HepG2 (cell line): ENCODE measurements at regions not wholly inside any gene's neighbourhood (a gene's known extent, or its start where the extent isn't known, plus 50 kb on each side); places are given as distances from the start of the nearest gene placed in this dataset.

ENCODE experiments used
- ATAC-seq: fragments of 200-7000 bp; cut with Tn5 transposase; 3 replicates; pipeline ENCODE4 v1.9.1; 2020; ENCODE audit warnings: mild to moderate bottlenecking, moderate library complexity
- BruUV-seq: library from RNA; stranded (reverse); fragments of 400-500 nt; replicated peaks from 2 replicates; lab custom pipeline; 2021; lab: Mats Ljungman, UMichigan
- CTCF ChIA-PET: fragments of 300-600 bp; formaldehyde crosslinking; extraction: SDS; loops from one replicate; lab custom pipeline; 2021; ENCODE audit warnings: low total read pairs, inconsistent platforms, low intra/inter-chr PET ratio; lab: Yijun Ruan, JAX
- POLR2A ChIA-PET: fragments of 350-600 bp; sonication (Branson Sonifier 250); formaldehyde crosslinking; loops from one replicate; lab custom pipeline; 2020; ENCODE audit warnings: antibody characterized with exemption, inconsistent platforms; lab: Yijun Ruan, JAX
- DNase-seq: peaks from one replicate; pipeline ENCODE4 v3.0.0-alpha.2; 2015; ENCODE audit warnings: low spot score
- FAIRE-seq: peaks from 3 replicates; lab custom pipeline; 2011; peaks lifted over from hg19 to GRCh38; lab: Jason Lieb, UNC
- H2AFZ ChIP-seq: one replicate; pipeline ENCODE4 v1.6.1; 2011; ENCODE audit warnings: low read length, inconsistent platforms
- H3K27ac ChIP-seq: fragments of 300-600 bp; 3 replicates; pipeline ENCODE4 v1.8.0; 2011; ENCODE audit warnings: mixed run types, mild to moderate bottlenecking, mixed read lengths, low read length, inconsistent platforms; ENCODE audit not compliant: insufficient read depth; ENCODE audit errors: extremely low read length
- H3K27me3 ChIP-seq, 2 experiments: fragments of 200-600 bp in 1 of 2; 2 replicates in 1 of 2; 3 replicates in 1 of 2; pipeline versions ENCODE4 v1.6.0 to v1.8.0; 2011; ENCODE audit warnings: low read length in 2 of 2, mild to moderate bottlenecking in 2 of 2, moderate library complexity in 2 of 2, inconsistent platforms in 1 of 2; ENCODE audit not compliant: insufficient read depth in 2 of 2, control insufficient read depth in 1 of 2
- H3K36me3 ChIP-seq, 2 experiments: fragments of 200-600 bp in 1 of 2; replicated peaks in 1 of 2; 2 replicates in 1 of 2; 3 replicates in 1 of 2; pipeline versions ENCODE4 v1.5.1 to v1.8.0; 2011; ENCODE audit warnings: low read length in 2 of 2, inconsistent platforms in 1 of 2; ENCODE audit not compliant: insufficient read depth in 2 of 2, control insufficient read depth in 1 of 2
- H3K4me1 ChIP-seq: 2 replicates; pipeline ENCODE4 v1.5.1; 2012; ENCODE audit warnings: low read length, inconsistent platforms; ENCODE audit not compliant: insufficient read depth
- H3K4me2 ChIP-seq: 2 replicates; pipeline ENCODE4 v1.6.0; 2011; ENCODE audit warnings: low read depth, low read length, inconsistent platforms
- H3K4me3 ChIP-seq, 3 experiments: fragments of 200-600 bp in 1 of 3; sonication (generic), shearing (Covaris generic) in 1 of 3; replicated peaks in 1 of 3; 2 replicates each; pipeline ENCODE4 v1.5.1; 2011 to 2016; ENCODE audit warnings: low read length in 3 of 3, inconsistent platforms in 2 of 3, low read depth in 2 of 3, mild to moderate bottlenecking in 2 of 3, control low read depth in 1 of 3, mixed read lengths in 1 of 3; ENCODE audit not compliant: insufficient read depth in 1 of 3
- H3K79me2 ChIP-seq: one replicate; pipeline ENCODE4 v1.6.1; 2011; ENCODE audit warnings: low read length, inconsistent platforms; ENCODE audit not compliant: insufficient read depth
- H3K9ac ChIP-seq: 2 replicates; pipeline ENCODE4 v1.6.0; 2011; ENCODE audit warnings: mild to moderate bottlenecking, low read depth, low read length, inconsistent platforms; ENCODE audit not compliant: insufficient read depth
- H3K9me3 ChIP-seq: 2 replicates; pipeline ENCODE4 v1.5.1; 2012; ENCODE audit warnings: mild to moderate bottlenecking, low read length
- H4K20me1 ChIP-seq: 2 replicates; pipeline ENCODE4 v1.6.0; 2011; ENCODE audit warnings: inconsistent platforms, mild to moderate bottlenecking, low read length, moderate library complexity; ENCODE audit not compliant: insufficient read depth
- ATAD3A ChIP-seq: sonication (generic); formaldehyde crosslinking; IDR thresholded peaks from 2 replicates; pipeline ENCODE4 v1.4.0; 2020; ENCODE audit warnings: missing genetic modification reagents
- ATF7 ChIP-seq, 2 experiments: fragments of 450-650 bp in 1 of 2; sonication (generic) in 1 of 2; formaldehyde crosslinking in 1 of 2; IDR thresholded peaks; 2 replicates each; pipeline versions ENCODE4 v1.4.0 to v1.6.1; 2016 to 2020; ENCODE audit warnings: antibody characterized with exemption in 1 of 2, mild to moderate bottlenecking in 1 of 2, missing genetic modification reagents in 1 of 2
- CAMTA2 ChIP-seq: sonication (generic); formaldehyde crosslinking; IDR thresholded peaks from 2 replicates; pipeline ENCODE4 v1.4.0; 2020; ENCODE audit warnings: mild to moderate bottlenecking, missing genetic modification reagents, borderline replicate concordance
- GTF2F1 ChIP-seq: fragments of 150-350 bp; IDR thresholded peaks from 2 replicates; pipeline ENCODE4 v1.6.1; 2014; ENCODE audit warnings: low read length
- KAT2B ChIP-seq: fragments of 150-350 bp; IDR thresholded peaks from 2 replicates; pipeline ENCODE4 v1.6.1; 2014; ENCODE audit warnings: low read depth, low read length, borderline replicate concordance
- KMT2B ChIP-seq: IDR thresholded peaks from 2 replicates; pipeline ENCODE4 v1.6.1; 2016; ENCODE audit warnings: missing genetic modification reagents, missing compliant biosample characterization
- MED8 ChIP-seq: sonication (generic); formaldehyde crosslinking; IDR thresholded peaks from 2 replicates; pipeline ENCODE4 v1.8.1; 2023; ENCODE audit warnings: mild to moderate bottlenecking, missing genetic modification reagents; ENCODE audit not compliant: insufficient replicate concordance
- NCOR1 ChIP-seq: fragments of 200-600 bp; sonication (generic); IDR thresholded peaks from 2 replicates; pipeline ENCODE4 v1.7.0; 2017; ENCODE audit warnings: antibody characterized with exemption, low read length, borderline replicate concordance
- NR2F2 ChIP-seq: IDR thresholded peaks from 2 replicates; pipeline ENCODE4 v1.6.1; 2012; ENCODE audit warnings: low read depth, inconsistent platforms, borderline replicate concordance
- SAP130 ChIP-seq: IDR thresholded peaks from 2 replicates; pipeline ENCODE4 v1.6.1; 2016; ENCODE audit warnings: low read depth
- SMAD1 ChIP-seq: sonication (generic); formaldehyde crosslinking; IDR thresholded peaks from 2 replicates; pipeline ENCODE4 v1.4.0; 2020; ENCODE audit warnings: missing genetic modification reagents, low read depth, mild to moderate bottlenecking, borderline replicate concordance
- TCF12 ChIP-seq, 2 experiments: fragments of 450-650 bp in 1 of 2; sonication (generic) in 1 of 2; formaldehyde crosslinking in 1 of 2; IDR thresholded peaks; 2 replicates each; pipeline versions ENCODE4 v1.6.1 to v1.8.0; 2017 to 2022; ENCODE audit warnings: antibody characterized with exemption in 1 of 2, mild to moderate bottlenecking in 1 of 2, missing genetic modification reagents in 1 of 2, moderate library complexity in 1 of 2
- ZBTB44 ChIP-seq: sonication (generic); formaldehyde crosslinking; IDR thresholded peaks from 2 replicates; pipeline ENCODE4 v1.4.0; 2020; ENCODE audit warnings: missing genetic modification reagents
- ZFAT ChIP-seq: sonication (generic); formaldehyde crosslinking; conservative IDR thresholded peaks from 2 replicates; pipeline ENCODE4 v1.8.1; 2023; ENCODE audit warnings: missing genetic modification reagents, inconsistent platforms
- ZNF143 ChIP-seq: sonication (generic); formaldehyde crosslinking; IDR thresholded peaks from 2 replicates; pipeline ENCODE4 v1.4.0; 2020; ENCODE audit warnings: missing genetic modification reagents
- ZNF343 ChIP-seq: sonication (generic); formaldehyde crosslinking; IDR thresholded peaks from 2 replicates; pipeline ENCODE4 v1.4.0; 2020; ENCODE audit warnings: mild to moderate bottlenecking, missing genetic modification reagents
- ZNF567 ChIP-seq: sonication (generic); formaldehyde crosslinking; IDR thresholded peaks from 2 replicates; pipeline ENCODE4 v1.8.1; 2023; ENCODE audit warnings: mild to moderate bottlenecking, missing genetic modification reagents, borderline replicate concordance
- ZNF644 ChIP-seq: IDR thresholded peaks from 2 replicates; pipeline ENCODE4 v1.6.1; 2016; ENCODE audit warnings: low read depth
- WGBS: methylation state at CpG from one replicate; pipeline ENCODE4 v1.1.6; 2017; ENCODE audit warnings: low lambda C conversion rate; 5-methylcytosine and 5-hydroxymethylcytosine counted together
- in situ Hi-C: cut with HindIII; loops from 2 replicates; pipeline ENCODE4 v1.10.0; 2017; ENCODE audit warnings: low pct_unique_long_range_greater_than_20kb; ENCODE audit not compliant: extremely low pct_ligation_motif_present
- intact Hi-C: fragments of 100-400 bp; cut with micrococcal nuclease; formaldehyde crosslinking; loops from one replicate; pipeline ENCODE4 v1.10.0; 2022; ENCODE audit not compliant: unreplicated experiment
- TF ChIP-seq, protein P1 (sequence below): sonication (generic); formaldehyde crosslinking; IDR thresholded peaks from 2 replicates; pipeline ENCODE4 v1.8.0; 2022; ENCODE audit warnings: missing genetic modification reagents, mild to moderate bottlenecking, moderate library complexity, borderline replicate concordance
- TF ChIP-seq, protein P2 (sequence below): fragments of 450-650 bp; IDR thresholded peaks from 2 replicates; pipeline ENCODE4 v1.6.1; 2017

DNA sequence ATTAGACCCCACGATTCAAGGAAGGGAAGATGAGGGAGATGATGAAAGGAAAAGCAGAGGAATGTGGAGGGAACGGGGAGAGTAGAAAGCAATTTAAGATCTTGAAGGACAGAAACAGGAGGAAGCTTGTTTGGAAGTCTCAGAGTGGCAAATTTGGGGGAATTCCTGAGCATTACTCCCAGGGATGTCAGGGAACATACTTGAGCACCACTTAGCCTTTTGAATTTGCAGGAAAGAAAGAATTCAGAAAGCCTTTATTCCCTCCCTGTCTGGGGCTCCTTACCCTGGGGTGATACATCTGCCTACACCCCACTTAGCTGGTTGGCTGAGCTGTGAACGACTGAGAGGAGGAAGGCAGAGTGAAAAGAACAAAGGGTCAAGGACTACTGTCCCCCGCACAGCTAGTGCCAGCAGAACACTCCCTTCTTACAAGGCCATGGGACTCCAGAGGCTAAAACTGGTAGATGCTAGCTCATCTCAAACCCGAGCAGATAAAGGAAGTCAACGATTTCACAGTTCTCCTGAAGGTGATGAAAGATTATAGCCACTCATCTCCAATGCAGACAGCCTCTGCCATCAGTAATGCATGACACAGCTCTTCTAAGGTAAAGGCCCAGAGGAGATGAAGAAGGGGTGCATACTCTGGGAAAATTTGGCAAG lies 84.0 kb upstream of the AKIP1 start (continued):
- TF ChIP-seq ZNF644 (CRISPR knock-in tag) (no peak), NR2F2 (no peak), GTF2F1 (no peak)
- TF ChIP-seq, all 625 proteins: peak for 0

DNA sequence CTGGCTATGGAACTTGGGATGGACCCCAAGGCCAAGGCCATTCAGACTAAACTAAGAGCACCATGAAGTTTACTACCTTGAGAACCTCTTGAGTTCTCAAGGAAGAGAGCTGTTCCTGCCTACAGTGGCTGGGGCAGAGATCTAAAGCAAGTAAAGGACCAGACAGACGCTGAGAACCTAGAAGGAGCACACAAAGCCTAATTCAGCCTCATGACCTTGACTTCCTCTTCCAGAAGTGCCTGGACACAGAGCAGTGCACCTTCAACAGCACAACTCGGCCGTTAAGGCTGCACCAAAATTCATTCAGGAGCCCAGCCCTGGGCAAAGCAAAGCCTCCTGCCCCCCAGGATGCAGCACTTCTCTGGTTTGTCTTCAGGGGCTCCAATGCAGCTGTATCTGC lies 82.9 kb upstream of the AKIP1 start:
- Histone ChIP-seq H3K9me3 (no peaks in the 10 kb centered on the region), H3K27ac (no peak overlapping the region), H3K79me2 (no peaks in the 10 kb centered on the region), H4K20me1 (no peaks in the 10 kb centered on the region), H3K4me1 (peaks cover 22% of the 10 kb centered on the region), H3K27me3 (peaks cover 1 to 3% of the 10 kb centered on the region in 2 experiments; a peak in 2 of 5 replicates), H3K36me3 (no peaks in the 10 kb centered on the region), H2AFZ (no peak overlapping the region), H3K9ac (no peak overlapping the region), H3K4me3 (no peak overlapping the region), H3K4me2 (no peak overlapping the region)
- ChIA-PET POLR2A (no interaction called here), CTCF (no interaction called here)
- no peak for ATAC-seq
- BruUV-seq = no TSS peak
- in situ Hi-C loops = no loop called here
- DNase-seq = no peak
- no peak for FAIRE-seq
- WGBS = 20% methylated on average over 1 of the region's 3 CpGs
- intact Hi-C loops = no loop called here
- TF ChIP-seq ZBTB44 (no peak), KMT2B (CRISPR knock-in tag) (no peak), ZNF143 (CRISPR knock-in tag) (no peak), MED8 (CRISPR knock-in tag) (no peak), ZNF343 (no peak), SMAD1 (CRISPR knock-in tag) (no peak), ATAD3A (CRISPR knock-in tag) (no peak), ZNF567 (CRISPR knock-in tag) (no peak), KAT2B (no peak), NCOR1 (no peak), ZFAT (no peak), CAMTA2 (CRISPR knock-in tag) (no peak), SAP130 (CRISPR knock-in tag) (no peak), ATF7 (IDR thresholded peaks at IDR 0.05) (no peak), ATF7 (CRISPR knock-in tag; IDR thresholded peaks at IDR 0.05) (no peak), TCF12 (IDR thresholded peaks at IDR 0.05) (no peak), TCF12 (CRISPR knock-in tag; IDR thresholded peaks at IDR 0.05) (no peak)
- TF ChIP-seq, protein P1, sequence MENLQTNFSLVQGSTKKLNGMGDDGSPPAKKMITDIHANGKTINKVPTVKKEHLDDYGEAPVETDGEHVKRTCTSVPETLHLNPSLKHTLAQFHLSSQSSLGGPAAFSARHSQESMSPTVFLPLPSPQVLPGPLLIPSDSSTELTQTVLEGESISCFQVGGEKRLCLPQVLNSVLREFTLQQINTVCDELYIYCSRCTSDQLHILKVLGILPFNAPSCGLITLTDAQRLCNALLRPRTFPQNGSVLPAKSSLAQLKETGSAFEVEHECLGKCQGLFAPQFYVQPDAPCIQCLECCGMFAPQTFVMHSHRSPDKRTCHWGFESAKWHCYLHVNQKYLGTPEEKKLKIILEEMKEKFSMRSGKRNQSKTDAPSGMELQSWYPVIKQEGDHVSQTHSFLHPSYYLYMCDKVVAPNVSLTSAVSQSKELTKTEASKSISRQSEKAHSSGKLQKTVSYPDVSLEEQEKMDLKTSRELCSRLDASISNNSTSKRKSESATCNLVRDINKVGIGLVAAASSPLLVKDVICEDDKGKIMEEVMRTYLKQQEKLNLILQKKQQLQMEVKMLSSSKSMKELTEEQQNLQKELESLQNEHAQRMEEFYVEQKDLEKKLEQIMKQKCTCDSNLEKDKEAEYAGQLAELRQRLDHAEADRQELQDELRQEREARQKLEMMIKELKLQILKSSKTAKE (CRISPR knock-in tag) = no peak
- TF ChIP-seq, protein P2, sequence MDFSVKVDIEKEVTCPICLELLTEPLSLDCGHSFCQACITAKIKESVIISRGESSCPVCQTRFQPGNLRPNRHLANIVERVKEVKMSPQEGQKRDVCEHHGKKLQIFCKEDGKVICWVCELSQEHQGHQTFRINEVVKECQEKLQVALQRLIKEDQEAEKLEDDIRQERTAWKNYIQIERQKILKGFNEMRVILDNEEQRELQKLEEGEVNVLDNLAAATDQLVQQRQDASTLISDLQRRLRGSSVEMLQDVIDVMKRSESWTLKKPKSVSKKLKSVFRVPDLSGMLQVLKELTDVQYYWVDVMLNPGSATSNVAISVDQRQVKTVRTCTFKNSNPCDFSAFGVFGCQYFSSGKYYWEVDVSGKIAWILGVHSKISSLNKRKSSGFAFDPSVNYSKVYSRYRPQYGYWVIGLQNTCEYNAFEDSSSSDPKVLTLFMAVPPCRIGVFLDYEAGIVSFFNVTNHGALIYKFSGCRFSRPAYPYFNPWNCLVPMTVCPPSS = no peak
